HAP-1 (cell line): ENCODE measurements at regions not wholly inside any gene's neighbourhood (a gene's known extent, or its start where the extent isn't known, plus 50 kb on each side); places are given as distances from the start of the nearest gene placed in this dataset.
"Not testable (repeated sequence)": the region's sequence is repeated elsewhere in the genome, so short reads cannot be mapped to it uniquely, and the experiment has no call there.

Source experiments
- DNase-seq, 2 experiments: peaks; one replicate each; pipeline ENCODE4 v3.0.0-alpha.2; 2016 to 2020; ENCODE audit warnings: low spot score in 2 of 2
- H3K27me3 ChIP-seq: fragments of 250-450 bp; sonication (Bioruptor Pico); 2 replicates; pipeline ENCODE4 v1.5.1; 2020; ENCODE audit warnings: low read depth, mild to moderate bottlenecking, moderate library complexity
- H3K36me3 ChIP-seq: fragments of 250-450 bp; sonication (Bioruptor Pico); replicated peaks from 2 replicates; pipeline ENCODE4 v1.5.1; 2020; ENCODE audit warnings: mild to moderate bottlenecking
- H3K4me1 ChIP-seq: fragments of 250-450 bp; sonication (Bioruptor Pico); 2 replicates; pipeline ENCODE4 v1.5.1; 2020; ENCODE audit warnings: mild to moderate bottlenecking
- H3K4me3 ChIP-seq: fragments of 250-450 bp; sonication (Bioruptor Pico); 2 replicates; pipeline ENCODE4 v1.5.1; 2020; ENCODE audit warnings: mild to moderate bottlenecking, moderate library complexity
- H3K9me3 ChIP-seq: fragments of 250-450 bp; sonication (Bioruptor Pico); 2 replicates; pipeline ENCODE4 v1.5.1; 2020; ENCODE audit warnings: mild to moderate bottlenecking, moderate library complexity
- in situ Hi-C: fragments of 300-500 bp; cut with MboI; formaldehyde crosslinking; loops from 3 replicates; pipeline ENCODE4 v1.14.3; 2020; ENCODE audit warnings: low sequenced_read_pairs, inconsistent platforms, mixed read lengths

- no peaks in the 10 kb centered on the region for H3K4me1 ChIP-seq
- H3K9me3 ChIP-seq: no peaks in the 10 kb centered on the region
Measured at GRCh38 chr9:134541097-134541747, 100.4 kb upstream of the COL5A1 start.

GRCh38 chr9:134544388-134545214, 97.0 kb upstream of the COL5A1 start:
- H3K27me3 ChIP-seq: no peaks in the 10 kb centered on the region
- no peaks in the 10 kb centered on the region for H3K4me1 ChIP-seq
- no peaks in the 10 kb centered on the region for H3K36me3 ChIP-seq
- no peaks in the 10 kb centered on the region for H3K9me3 ChIP-seq
- in situ Hi-C loops: no loop called here
- no peak for DNase-seq
- H3K4me3 ChIP-seq: no peak overlapping the region

More at GRCh38 chr9:134541097-134541747, 100.4 kb upstream of the COL5A1 start:
- DNase-seq: no peak
- Histone ChIP-seq H3K27me3 (no peaks in the 10 kb centered on the region), H3K36me3 (no peaks in the 10 kb centered on the region), H3K4me3 (no peak overlapping the region)
- in situ Hi-C loops: no loop called here

- no peaks in the 10 kb centered on the region for H3K9me3 ChIP-seq
Measured at GRCh38 chr9:134545215-134545542, 96.4 kb upstream of the COL5A1 start.

GRCh38 chr9:134545543-134546245, 95.9 kb upstream of the COL5A1 start:
- Histone ChIP-seq H3K36me3 (no peaks in the 10 kb centered on the region), H3K27me3 (no peaks in the 10 kb centered on the region), H3K4me3 (no peak overlapping the region), H3K4me1 (no peaks in the 10 kb centered on the region), H3K9me3 (no peaks in the 10 kb centered on the region)
- DNase-seq: no peak
- in situ Hi-C loops: no loop called here

More at GRCh38 chr9:134545215-134545542, 96.4 kb upstream of the COL5A1 start:
- H3K36me3 ChIP-seq: no peaks in the 10 kb centered on the region
- no peak for DNase-seq
- in situ Hi-C loops: no loop called here
- H3K27me3 ChIP-seq: no peaks in the 10 kb centered on the region
- H3K4me1 ChIP-seq: no peaks in the 10 kb centered on the region
- H3K4me3 ChIP-seq: no peak overlapping the region

- no peak for DNase-seq
- H3K27me3 ChIP-seq: no peaks in the 10 kb centered on the region
- in situ Hi-C loops: no loop called here
- no peaks in the 10 kb centered on the region for H3K9me3 ChIP-seq
- H3K4me1 ChIP-seq: no peaks in the 10 kb centered on the region
- no peaks in the 10 kb centered on the region for H3K36me3 ChIP-seq
- no peak overlapping the region for H3K4me3 ChIP-seq
Measured at GRCh38 chr9:134546246-134546731, 95.3 kb upstream of the COL5A1 start.

GRCh38 chr9:134546746-134547145, 94.9 kb upstream of the COL5A1 start:
- Histone ChIP-seq H3K9me3 (no peaks in the 10 kb centered on the region), H3K36me3 (no peaks in the 10 kb centered on the region), H3K4me1 (no peaks in the 10 kb centered on the region), H3K27me3 (no peaks in the 10 kb centered on the region), H3K4me3 (no peak overlapping the region)
- in situ Hi-C loops: no loop called here
- DNase-seq: no peak

GRCh38 chr9:134547161-134548100, 94.2 kb upstream of the COL5A1 start:
- Histone ChIP-seq H3K36me3 (no peaks in the 10 kb centered on the region), H3K4me3 (no peak overlapping the region), H3K9me3 (no peaks in the 10 kb centered on the region), H3K4me1 (no peaks in the 10 kb centered on the region), H3K27me3 (no peaks in the 10 kb centered on the region)
- in situ Hi-C loops: no loop called here
- DNase-seq: no peak

- Histone ChIP-seq H3K36me3 (no peaks in the 10 kb centered on the region), H3K4me1 (no peaks in the 10 kb centered on the region), H3K27me3 (no peaks in the 10 kb centered on the region), H3K9me3 (no peaks in the 10 kb centered on the region), H3K4me3 (no peak overlapping the region)
- in situ Hi-C loops: no loop called here
- DNase-seq: no peak
Measured at GRCh38 chr9:134548185-134548584, 93.4 kb upstream of the COL5A1 start.

- H3K4me3 ChIP-seq: no peak overlapping the region
- in situ Hi-C loops: no loop called here
- H3K27me3 ChIP-seq: no peaks in the 10 kb centered on the region
- H3K36me3 ChIP-seq: no peaks in the 10 kb centered on the region
- DNase-seq: no peak
- H3K9me3 ChIP-seq: no peaks in the 10 kb centered on the region
- no peaks in the 10 kb centered on the region for H3K4me1 ChIP-seq
Measured at GRCh38 chr9:134548618-134549017, 93.0 kb upstream of the COL5A1 start.

GRCh38 chr9:134549336-134549735, 92.3 kb upstream of the COL5A1 start:
- H3K4me3 ChIP-seq: no peak overlapping the region
- H3K27me3 ChIP-seq: no peaks in the 10 kb centered on the region
- H3K4me1 ChIP-seq: no peaks in the 10 kb centered on the region
- DNase-seq: no peak
- H3K36me3 ChIP-seq: no peaks in the 10 kb centered on the region
- in situ Hi-C loops: no loop called here
- no peaks in the 10 kb centered on the region for H3K9me3 ChIP-seq

- H3K4me1 ChIP-seq, H3K27me3 ChIP-seq, in situ Hi-C loops: not testable (repeated sequence)
Measured at GRCh38 chr9:134550081-134550480, 91.5 kb upstream of the COL5A1 start.

GRCh38 chr9:134550584-134550983, 91.0 kb upstream of the COL5A1 start:
- no peaks in the 10 kb centered on the region for H3K27me3 ChIP-seq
- no peak for DNase-seq
- no peaks in the 10 kb centered on the region for H3K36me3 ChIP-seq
- no peak overlapping the region for H3K4me3 ChIP-seq
- in situ Hi-C loops: no loop called here
- no peaks in the 10 kb centered on the region for H3K4me1 ChIP-seq
- no peaks in the 10 kb centered on the region for H3K9me3 ChIP-seq

More at GRCh38 chr9:134550081-134550480, 91.5 kb upstream of the COL5A1 start:
- DNase-seq, H3K9me3 ChIP-seq, H3K4me3 ChIP-seq, H3K36me3 ChIP-seq: not testable (repeated sequence)

- no peaks in the 10 kb centered on the region for H3K4me1 ChIP-seq
- H3K27me3 ChIP-seq: no peaks in the 10 kb centered on the region
- H3K9me3 ChIP-seq: no peaks in the 10 kb centered on the region
- H3K36me3 ChIP-seq: no peaks in the 10 kb centered on the region
- no peak overlapping the region for H3K4me3 ChIP-seq
- in situ Hi-C loops: no loop called here
- no peak for DNase-seq
Measured at GRCh38 chr9:134551176-134551575, 90.4 kb upstream of the COL5A1 start.
